ENCODE measurements at regions not wholly inside any gene's neighbourhood (a gene's known extent, or its start where the extent isn't known, plus 50 kb on each side); places are given as distances from the start of the nearest gene placed in this dataset.

DNA sequence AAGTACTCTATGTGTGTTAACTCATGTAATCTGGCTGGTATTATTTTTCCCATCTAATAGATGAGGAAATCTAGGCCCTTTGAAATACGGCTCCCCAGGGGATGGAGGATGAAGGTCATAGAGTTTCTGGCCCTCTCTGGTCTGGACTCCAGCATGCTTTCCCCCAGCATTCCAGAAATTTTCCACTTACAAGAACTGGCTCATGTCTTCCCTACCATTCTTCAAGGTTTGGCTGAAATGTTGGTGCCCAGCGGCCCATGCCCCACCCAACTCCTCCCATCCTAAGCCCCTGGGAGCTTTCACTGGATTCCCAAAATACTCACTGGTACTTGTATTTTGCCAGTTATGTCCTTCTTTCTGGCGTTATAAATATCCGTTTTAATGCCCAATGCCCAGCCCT, 237.5 kb upstream of the NLRP1 start (continued):
- no peak for TF ChIP-seq PRRX2 (CRISPR knock-in tag; IDR thresholded peaks at IDR 0.05)
- TF ChIP-seq ATF2 (CRISPR knock-in tag; IDR thresholded peaks at IDR 0.05; ENCODE audit: borderline replicate concordance, low read depth), result no peak
- TF ChIP-seq, protein P1, sequence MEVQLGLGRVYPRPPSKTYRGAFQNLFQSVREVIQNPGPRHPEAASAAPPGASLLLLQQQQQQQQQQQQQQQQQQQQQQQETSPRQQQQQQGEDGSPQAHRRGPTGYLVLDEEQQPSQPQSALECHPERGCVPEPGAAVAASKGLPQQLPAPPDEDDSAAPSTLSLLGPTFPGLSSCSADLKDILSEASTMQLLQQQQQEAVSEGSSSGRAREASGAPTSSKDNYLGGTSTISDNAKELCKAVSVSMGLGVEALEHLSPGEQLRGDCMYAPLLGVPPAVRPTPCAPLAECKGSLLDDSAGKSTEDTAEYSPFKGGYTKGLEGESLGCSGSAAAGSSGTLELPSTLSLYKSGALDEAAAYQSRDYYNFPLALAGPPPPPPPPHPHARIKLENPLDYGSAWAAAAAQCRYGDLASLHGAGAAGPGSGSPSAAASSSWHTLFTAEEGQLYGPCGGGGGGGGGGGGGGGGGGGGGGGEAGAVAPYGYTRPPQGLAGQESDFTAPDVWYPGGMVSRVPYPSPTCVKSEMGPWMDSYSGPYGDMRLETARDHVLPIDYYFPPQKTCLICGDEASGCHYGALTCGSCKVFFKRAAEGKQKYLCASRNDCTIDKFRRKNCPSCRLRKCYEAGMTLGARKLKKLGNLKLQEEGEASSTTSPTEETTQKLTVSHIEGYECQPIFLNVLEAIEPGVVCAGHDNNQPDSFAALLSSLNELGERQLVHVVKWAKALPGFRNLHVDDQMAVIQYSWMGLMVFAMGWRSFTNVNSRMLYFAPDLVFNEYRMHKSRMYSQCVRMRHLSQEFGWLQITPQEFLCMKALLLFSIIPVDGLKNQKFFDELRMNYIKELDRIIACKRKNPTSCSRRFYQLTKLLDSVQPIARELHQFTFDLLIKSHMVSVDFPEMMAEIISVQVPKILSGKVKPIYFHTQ (CRISPR knock-in tag; IDR thresholded peaks at IDR 0.05), result no peak
- no peak for TF ChIP-seq ZNF532 (CRISPR knock-in tag; IDR thresholded peaks at IDR 0.05; ENCODE audit: borderline replicate concordance)
- no peak for TF ChIP-seq IRF1 (CRISPR knock-in tag; IDR thresholded peaks at IDR 0.05)

- no peak overlapping the region for H3K27ac Mint-ChIP-seq
- no peak overlapping the region for H3K4me3 Mint-ChIP-seq
- H3K4me1 Mint-ChIP-seq, result peaks cover 24% of the 10 kb centered on the region
- ATAC-seq (no peak), DNase-seq (ENCODE audit: low spot score) (no peak)
- no peaks in the 10 kb centered on the region; the same call in 1 of the 2 replicates for H3K27me3 Mint-ChIP-seq (ENCODE audit: low read depth)
- peaks cover 7% of the 10 kb centered on the region for H3K36me3 Mint-ChIP-seq
- ChIA-PET CTCF (interaction anchor here (0.6 kb wide), 2 partner anchors 14 to 67 kb away, joined by 3 read pairs; no protein-coding TSS in a partner anchor), POLR2A (interaction anchor here (0.7 kb wide), 1 partner anchor 1024 kb away, joined by 4 read pairs; no protein-coding TSS in a partner anchor)
- TF ChIP-seq, protein P2, sequence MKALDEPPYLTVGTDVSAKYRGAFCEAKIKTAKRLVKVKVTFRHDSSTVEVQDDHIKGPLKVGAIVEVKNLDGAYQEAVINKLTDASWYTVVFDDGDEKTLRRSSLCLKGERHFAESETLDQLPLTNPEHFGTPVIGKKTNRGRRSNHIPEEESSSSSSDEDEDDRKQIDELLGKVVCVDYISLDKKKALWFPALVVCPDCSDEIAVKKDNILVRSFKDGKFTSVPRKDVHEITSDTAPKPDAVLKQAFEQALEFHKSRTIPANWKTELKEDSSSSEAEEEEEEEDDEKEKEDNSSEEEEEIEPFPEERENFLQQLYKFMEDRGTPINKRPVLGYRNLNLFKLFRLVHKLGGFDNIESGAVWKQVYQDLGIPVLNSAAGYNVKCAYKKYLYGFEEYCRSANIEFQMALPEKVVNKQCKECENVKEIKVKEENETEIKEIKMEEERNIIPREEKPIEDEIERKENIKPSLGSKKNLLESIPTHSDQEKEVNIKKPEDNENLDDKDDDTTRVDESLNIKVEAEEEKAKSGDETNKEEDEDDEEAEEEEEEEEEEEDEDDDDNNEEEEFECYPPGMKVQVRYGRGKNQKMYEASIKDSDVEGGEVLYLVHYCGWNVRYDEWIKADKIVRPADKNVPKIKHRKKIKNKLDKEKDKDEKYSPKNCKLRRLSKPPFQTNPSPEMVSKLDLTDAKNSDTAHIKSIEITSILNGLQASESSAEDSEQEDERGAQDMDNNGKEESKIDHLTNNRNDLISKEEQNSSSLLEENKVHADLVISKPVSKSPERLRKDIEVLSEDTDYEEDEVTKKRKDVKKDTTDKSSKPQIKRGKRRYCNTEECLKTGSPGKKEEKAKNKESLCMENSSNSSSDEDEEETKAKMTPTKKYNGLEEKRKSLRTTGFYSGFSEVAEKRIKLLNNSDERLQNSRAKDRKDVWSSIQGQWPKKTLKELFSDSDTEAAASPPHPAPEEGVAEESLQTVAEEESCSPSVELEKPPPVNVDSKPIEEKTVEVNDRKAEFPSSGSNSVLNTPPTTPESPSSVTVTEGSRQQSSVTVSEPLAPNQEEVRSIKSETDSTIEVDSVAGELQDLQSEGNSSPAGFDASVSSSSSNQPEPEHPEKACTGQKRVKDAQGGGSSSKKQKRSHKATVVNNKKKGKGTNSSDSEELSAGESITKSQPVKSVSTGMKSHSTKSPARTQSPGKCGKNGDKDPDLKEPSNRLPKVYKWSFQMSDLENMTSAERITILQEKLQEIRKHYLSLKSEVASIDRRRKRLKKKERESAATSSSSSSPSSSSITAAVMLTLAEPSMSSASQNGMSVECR (CRISPR knock-in tag; IDR thresholded peaks at IDR 0.05; ENCODE audit: borderline replicate concordance), result no peak
- TF ChIP-seq PRRX2 (CRISPR knock-in tag; IDR thresholded peaks at IDR 0.05), result no peak
- TF ChIP-seq ETV6 (CRISPR knock-in tag; IDR thresholded peaks at IDR 0.05), result no peak
- TF ChIP-seq, protein P3, sequence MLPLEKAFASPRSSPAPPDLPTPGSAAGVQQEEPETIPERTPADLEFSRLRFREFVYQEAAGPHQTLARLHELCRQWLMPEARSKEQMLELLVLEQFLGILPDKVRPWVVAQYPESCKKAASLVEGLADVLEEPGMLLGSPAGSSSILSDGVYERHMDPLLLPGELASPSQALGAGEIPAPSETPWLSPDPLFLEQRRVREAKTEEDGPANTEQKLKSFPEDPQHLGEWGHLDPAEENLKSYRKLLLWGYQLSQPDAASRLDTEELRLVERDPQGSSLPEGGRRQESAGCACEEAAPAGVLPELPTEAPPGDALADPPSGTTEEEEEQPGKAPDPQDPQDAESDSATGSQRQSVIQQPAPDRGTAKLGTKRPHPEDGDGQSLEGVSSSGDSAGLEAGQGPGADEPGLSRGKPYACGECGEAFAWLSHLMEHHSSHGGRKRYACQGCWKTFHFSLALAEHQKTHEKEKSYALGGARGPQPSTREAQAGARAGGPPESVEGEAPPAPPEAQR (CRISPR knock-in tag; IDR thresholded peaks at IDR 0.05), result no peak
- TF ChIP-seq TEAD1 (CRISPR knock-in tag; IDR thresholded peaks at IDR 0.05), result no peak
- no peak for TF ChIP-seq CREM (CRISPR knock-in tag; IDR thresholded peaks at IDR 0.05)
- TF ChIP-seq HMGXB4 (CRISPR knock-in tag; IDR thresholded peaks at IDR 0.05), result no peak
- peaks cover 7% of the 10 kb centered on the region for H3K9me3 Mint-ChIP-seq
Measured at GRCh38 chr17:5822281-5823060, 238.2 kb upstream of the NLRP1 start.
